Endothelial cell (in vitro differentiated cells): ENCODE measurements at regions not wholly inside any gene's neighbourhood (a gene's known extent, or its start where the extent isn't known, plus 50 kb on each side); places are given as distances from the start of the nearest gene placed in this dataset.

ENCODE experiments used
- DNase-seq: peaks from one replicate; pipeline ENCODE4 v3.0.0; 2021; ENCODE audit warnings: low spot score
- H3K27ac Mint-ChIP-seq: one replicate; pipeline ENCODE4 v1.8.0; 2021; ENCODE audit warnings: mixed read lengths, inconsistent platforms; ENCODE audit not compliant: unreplicated experiment
- H3K27me3 Mint-ChIP-seq: one replicate; pipeline ENCODE4 v1.8.0; 2021; ENCODE audit warnings: mild to moderate bottlenecking, moderate library complexity, mixed read lengths, inconsistent platforms; ENCODE audit not compliant: unreplicated experiment
- H3K36me3 Mint-ChIP-seq: one replicate; pipeline ENCODE4 v1.8.0; 2021; ENCODE audit warnings: mild to moderate bottlenecking, low read depth, mixed read lengths, inconsistent platforms; ENCODE audit not compliant: unreplicated experiment
- H3K4me1 Mint-ChIP-seq: one replicate; pipeline ENCODE4 v1.8.0; 2021; ENCODE audit warnings: mild to moderate bottlenecking, mixed read lengths, inconsistent platforms; ENCODE audit not compliant: unreplicated experiment
- H3K4me3 Mint-ChIP-seq: one replicate; pipeline ENCODE4 v1.8.0; 2021; ENCODE audit warnings: mild to moderate bottlenecking, mixed read lengths, inconsistent platforms; ENCODE audit not compliant: unreplicated experiment
- H3K9me3 Mint-ChIP-seq: one replicate; pipeline ENCODE4 v1.8.0; 2021; ENCODE audit warnings: mixed read lengths, inconsistent platforms; ENCODE audit not compliant: unreplicated experiment
- TF ChIP-seq, protein P1 (sequence below): fragments of 200-600 bp; sonication (generic); IDR thresholded peaks from one replicate; pipeline ENCODE4 v1.5.0; 2021; ENCODE audit warnings: antibody characterized with exemption; ENCODE audit not compliant: unreplicated experiment

DNA sequence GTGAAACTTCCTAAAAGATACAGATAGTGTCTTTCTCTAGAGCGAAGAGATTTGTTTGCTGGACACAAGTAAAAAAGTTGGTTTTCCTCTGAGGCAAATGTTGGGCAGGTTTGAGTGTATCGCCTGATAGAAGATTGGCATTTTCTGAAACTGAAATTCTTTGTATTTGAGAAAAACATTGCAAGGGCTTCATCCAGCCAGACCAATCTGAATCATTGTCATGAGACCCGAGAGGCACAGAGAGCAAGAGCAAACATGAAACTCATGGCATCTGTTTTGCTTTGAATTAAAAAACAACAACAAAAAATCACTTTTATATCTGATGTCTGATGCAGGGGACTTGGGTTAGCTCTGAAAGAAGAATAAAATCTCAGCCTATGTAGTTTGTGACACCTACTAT, 379.3 kb upstream of the NCAM2 start:
- Mint-ChIP-seq H3K9me3 (peaks cover 3% of the 10 kb centered on the region), H3K4me1 (no peaks in the 10 kb centered on the region), H3K27me3 (peaks cover 1% of the 10 kb centered on the region), H3K27ac (no peak overlapping the region), H3K4me3 (no peak overlapping the region), H3K36me3 (no peaks in the 10 kb centered on the region)
- TF ChIP-seq, protein P1, sequence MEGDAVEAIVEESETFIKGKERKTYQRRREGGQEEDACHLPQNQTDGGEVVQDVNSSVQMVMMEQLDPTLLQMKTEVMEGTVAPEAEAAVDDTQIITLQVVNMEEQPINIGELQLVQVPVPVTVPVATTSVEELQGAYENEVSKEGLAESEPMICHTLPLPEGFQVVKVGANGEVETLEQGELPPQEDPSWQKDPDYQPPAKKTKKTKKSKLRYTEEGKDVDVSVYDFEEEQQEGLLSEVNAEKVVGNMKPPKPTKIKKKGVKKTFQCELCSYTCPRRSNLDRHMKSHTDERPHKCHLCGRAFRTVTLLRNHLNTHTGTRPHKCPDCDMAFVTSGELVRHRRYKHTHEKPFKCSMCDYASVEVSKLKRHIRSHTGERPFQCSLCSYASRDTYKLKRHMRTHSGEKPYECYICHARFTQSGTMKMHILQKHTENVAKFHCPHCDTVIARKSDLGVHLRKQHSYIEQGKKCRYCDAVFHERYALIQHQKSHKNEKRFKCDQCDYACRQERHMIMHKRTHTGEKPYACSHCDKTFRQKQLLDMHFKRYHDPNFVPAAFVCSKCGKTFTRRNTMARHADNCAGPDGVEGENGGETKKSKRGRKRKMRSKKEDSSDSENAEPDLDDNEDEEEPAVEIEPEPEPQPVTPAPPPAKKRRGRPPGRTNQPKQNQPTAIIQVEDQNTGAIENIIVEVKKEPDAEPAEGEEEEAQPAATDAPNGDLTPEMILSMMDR, result no peak
- no peak for DNase-seq

DNA sequence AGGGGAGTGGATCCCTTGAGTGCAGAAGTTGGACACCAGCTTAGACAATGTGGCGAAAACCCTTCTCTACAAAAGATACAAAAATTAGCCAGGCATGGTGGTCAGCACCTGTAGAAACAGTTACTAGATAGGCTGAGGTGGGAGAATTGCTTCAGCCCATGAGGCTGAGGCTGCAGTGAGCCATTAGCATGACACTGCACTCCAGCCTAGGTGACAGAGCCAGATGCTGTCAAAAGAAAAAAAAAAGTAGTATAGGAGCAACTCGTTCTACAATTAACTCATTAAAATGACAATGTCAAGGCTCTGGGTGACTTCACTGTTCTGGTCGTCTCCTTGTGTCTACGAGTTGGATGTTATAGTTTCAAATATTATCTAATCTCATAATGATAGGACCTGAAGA, 370.6 kb upstream of the NCAM2 start:
- peaks cover 8% of the 10 kb centered on the region for H3K9me3 Mint-ChIP-seq
- peaks cover 1% of the 10 kb centered on the region for H3K27me3 Mint-ChIP-seq
- no peaks in the 10 kb centered on the region for H3K36me3 Mint-ChIP-seq
- H3K4me1 Mint-ChIP-seq, result peaks cover 2% of the 10 kb centered on the region
- no peak for DNase-seq
- H3K4me3 Mint-ChIP-seq, result no peak overlapping the region
- H3K27ac Mint-ChIP-seq, result no peak overlapping the region
- TF ChIP-seq, protein P1, result no peak

DNA sequence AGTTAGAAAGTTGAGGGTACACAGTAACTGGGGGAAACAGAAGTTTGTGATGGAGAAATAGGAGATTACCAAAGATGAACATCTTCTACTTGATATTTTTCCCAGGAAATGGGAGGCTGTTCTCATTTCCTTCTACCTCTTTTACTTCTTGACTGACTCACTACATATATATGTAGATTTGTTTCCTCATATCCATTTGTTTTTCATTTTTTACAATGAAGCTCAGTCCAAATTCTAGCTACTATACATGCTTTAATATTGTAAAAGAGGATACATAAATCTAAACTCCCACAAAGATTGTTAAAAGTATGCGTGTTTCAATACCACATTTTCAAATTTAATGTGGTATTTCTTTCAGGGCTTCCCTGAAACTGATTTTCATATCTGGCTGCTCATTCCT, 366.6 kb upstream of the NCAM2 start:
- Mint-ChIP-seq H3K27me3 (peaks cover under 1% of the 10 kb centered on the region), H3K4me1 (peaks cover 2% of the 10 kb centered on the region), H3K27ac (no peak overlapping the region), H3K9me3 (no peaks in the 10 kb centered on the region), H3K36me3 (no peaks in the 10 kb centered on the region), H3K4me3 (no peak overlapping the region)
- TF ChIP-seq, protein P1, result no peak
- no peak for DNase-seq

DNA sequence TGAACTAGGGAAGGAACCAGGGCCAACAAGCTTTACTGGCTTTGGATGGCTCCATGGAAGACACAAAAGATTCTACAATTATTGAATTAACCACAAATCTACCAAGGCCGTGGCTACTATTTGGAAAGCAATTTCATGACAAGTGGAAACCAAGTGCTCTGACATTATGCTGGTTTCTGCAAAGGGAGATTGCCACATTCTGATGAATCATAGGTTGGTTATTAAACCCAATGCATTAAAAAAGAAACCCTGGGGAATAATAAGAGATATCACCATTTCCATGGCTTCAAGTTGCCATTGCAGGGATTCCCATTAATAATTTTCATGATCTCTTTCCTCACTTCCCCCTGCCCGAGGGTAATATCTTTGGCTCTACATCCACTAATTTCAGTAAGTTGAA, 359.2 kb upstream of the NCAM2 start:
- no peaks in the 10 kb centered on the region for H3K36me3 Mint-ChIP-seq
- H3K4me3 Mint-ChIP-seq, result no peak overlapping the region
- H3K4me1 Mint-ChIP-seq, result no peaks in the 10 kb centered on the region
- no peaks in the 10 kb centered on the region for H3K9me3 Mint-ChIP-seq
- no peak for DNase-seq
- TF ChIP-seq, protein P1, result no peak
- no peak overlapping the region for H3K27ac Mint-ChIP-seq
- H3K27me3 Mint-ChIP-seq, result no peaks in the 10 kb centered on the region

DNA sequence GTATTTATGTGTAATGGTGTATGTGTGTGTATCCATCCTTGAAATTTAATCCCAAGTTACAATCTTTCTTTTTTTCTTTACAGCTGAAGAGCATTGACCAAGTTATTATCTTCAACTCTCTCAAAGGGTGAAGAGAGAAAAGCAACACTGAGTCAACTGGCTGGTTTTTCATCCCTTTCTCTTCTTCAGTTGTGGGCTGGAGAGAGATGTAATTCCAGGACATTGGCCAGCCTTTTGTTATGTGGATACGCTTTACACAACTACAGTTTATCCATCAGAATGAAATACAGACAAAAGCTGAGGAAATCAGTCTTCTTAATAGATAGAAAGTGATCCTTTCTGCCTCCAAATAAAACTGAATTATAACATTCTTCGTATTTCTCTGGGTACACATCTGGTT, 357.0 kb upstream of the NCAM2 start:
- TF ChIP-seq, protein P1, result no peak
- DNase-seq, result no peak
- Mint-ChIP-seq H3K9me3 (no peaks in the 10 kb centered on the region), H3K27ac (no peak overlapping the region), H3K36me3 (no peaks in the 10 kb centered on the region), H3K27me3 (no peaks in the 10 kb centered on the region), H3K4me1 (no peaks in the 10 kb centered on the region), H3K4me3 (no peak overlapping the region)
